Fibroblast of skin of left quadriceps (primary cell): ENCODE measurements at regions not wholly inside any gene's neighbourhood (a gene's known extent, or its start where the extent isn't known, plus 50 kb on each side); places are given as distances from the start of the nearest gene placed in this dataset.
A peak's percentile ranks its signal among the peaks of the same experiment; 100 is the strongest.
"Not testable (repeated sequence)": the region's sequence is repeated elsewhere in the genome, so short reads cannot be mapped to it uniquely, and the experiment has no call there.

Experiments used
- DNase-seq, 2 experiments: peaks; one replicate each; pipeline ENCODE4 v3.0.0-alpha.2; 2013; ENCODE audit warnings: low read depth in 2 of 2

GRCh38 chr6:126967296-126968005, 151.0 kb upstream of the RSPO3 start:
- DNase-seq = no peak

DNA sequence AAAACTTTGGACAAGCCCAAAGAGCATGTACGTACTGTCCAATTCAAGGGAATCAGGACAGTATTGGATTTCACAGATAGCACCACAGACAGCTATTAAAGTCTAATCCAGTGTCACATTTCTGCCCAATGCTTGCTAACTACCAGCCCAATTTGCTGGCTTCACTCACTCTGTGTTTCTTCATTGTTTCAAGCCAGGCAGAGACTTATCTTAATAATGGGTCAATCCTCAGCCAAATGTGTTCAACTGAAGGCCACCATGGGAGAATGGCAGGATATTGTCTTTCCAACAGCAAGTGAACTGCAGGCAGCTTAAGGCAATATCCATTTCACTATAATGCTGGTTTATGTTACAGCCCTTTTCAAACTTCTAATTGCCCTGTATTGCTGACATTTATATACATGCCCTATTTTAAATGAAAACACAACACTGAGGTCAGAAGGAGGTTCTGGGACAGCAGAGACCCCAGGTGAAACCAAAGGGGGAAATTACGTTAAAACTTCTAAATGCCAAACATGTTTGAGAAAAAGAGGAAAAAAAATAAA, 142.1 kb upstream of the RSPO3 start:
- no peak for DNase-seq

DNA sequence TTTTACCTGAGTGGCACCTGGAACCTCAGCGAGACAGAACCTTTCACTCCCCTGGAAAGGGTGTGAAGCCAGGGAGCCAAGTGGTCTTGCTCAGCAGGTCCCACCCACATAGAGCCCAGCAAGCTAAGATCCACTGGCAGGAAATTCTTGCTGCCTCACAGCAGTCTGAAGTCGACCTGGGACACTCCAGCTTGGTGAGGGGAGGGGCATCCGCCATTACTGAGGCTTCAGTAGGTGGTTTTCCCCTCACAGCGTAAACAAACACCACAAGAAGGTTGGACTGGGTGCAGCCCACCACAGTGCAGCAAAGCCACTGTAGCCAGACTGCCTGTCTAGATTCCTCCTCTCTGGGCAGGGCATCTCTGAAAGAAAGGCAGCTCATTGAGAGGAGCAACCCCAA, 134.7 kb upstream of the RSPO3 start:
- no peak for DNase-seq

GRCh38 chr6:126988125-126988524, 130.3 kb upstream of the RSPO3 start:
- DNase-seq = not testable (repeated sequence)

- no peak for DNase-seq
Measured at GRCh38 chr6:127000631-127001030, 117.8 kb upstream of the RSPO3 start.

DNA sequence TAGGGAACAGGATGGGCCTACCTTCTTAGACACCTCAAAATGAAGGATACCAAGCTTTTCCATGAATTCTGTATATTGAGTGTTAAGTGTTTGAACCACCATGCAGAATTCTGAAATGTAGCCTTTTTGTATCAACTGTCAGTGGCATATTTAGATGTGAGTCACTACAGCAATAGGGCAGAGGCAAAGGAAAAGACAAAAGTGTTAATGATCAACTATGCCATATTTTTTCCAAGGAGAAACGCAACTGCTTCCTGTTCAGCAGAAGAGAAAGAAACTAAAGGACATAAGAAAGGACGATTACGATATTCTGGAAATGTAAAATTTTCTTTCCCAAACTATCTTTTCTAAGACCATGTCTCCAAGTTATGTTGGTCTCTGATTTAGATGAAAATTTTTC, 104.6 kb upstream of the RSPO3 start:
- DNase-seq = no peak

GRCh38 chr6:127015858-127016257, 102.6 kb upstream of the RSPO3 start:
- DNase-seq = no peak

GRCh38 chr6:127019828-127020227, 98.6 kb upstream of the RSPO3 start:
- DNase-seq = no peak

- peak; percentile 73 to 75 for DNase-seq
Measured at GRCh38 chr6:127022302-127022701, 96.2 kb upstream of the RSPO3 start.

- DNase-seq = no peak
Measured at GRCh38 chr6:127023001-127023778, 95.3 kb upstream of the RSPO3 start.

- no peak for DNase-seq
Measured at GRCh38 chr6:127026247-127026646, 92.2 kb upstream of the RSPO3 start.

- DNase-seq = no peak
Measured at GRCh38 chr6:127030111-127030510, 88.4 kb upstream of the RSPO3 start.

- no peak for DNase-seq
Measured at GRCh38 chr6:127030836-127031235, 87.6 kb upstream of the RSPO3 start.

DNA sequence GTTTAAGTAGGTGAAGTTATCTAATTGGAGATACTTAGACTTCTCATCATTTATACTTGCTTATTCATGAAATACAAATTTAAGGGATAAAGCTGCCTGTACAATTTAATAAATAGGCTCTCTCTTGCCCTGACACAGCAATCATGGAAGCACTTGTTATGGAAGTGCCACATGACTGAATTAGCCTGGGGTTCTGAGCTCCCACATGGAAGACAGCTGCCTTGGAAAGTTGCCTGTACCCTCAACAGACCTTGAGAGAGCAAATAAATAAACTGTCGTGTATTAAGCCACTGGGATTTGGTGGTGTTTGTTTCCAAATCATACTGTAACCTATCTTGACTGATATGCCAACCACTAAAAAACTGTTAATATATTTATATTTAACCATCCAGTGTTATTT, 87.0 kb upstream of the RSPO3 start:
- DNase-seq = no peak

DNA sequence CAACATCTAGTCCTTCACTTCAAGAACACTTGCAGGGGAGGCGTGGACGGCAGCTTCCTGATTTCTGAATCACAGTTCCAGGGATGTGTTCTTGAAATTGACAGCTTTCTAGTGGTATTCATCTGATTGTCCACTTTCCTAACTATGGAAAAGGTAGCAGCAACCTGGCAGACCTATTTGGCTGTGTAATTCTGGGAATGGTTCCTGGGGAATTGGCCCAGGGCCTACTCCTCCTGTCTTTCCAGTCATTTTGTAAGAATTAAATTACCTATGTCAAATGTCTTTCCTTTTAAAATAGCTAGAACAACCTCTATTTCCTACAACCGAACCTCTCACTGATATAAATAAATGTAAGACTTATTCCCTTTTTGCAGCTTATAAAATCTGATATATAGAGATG, 85.5 kb upstream of the RSPO3 start:
- no peak for DNase-seq

- DNase-seq = peak; percentile 86 to 90
Measured at GRCh38 chr6:127051571-127052260, 66.8 kb upstream of the RSPO3 start.

DNA sequence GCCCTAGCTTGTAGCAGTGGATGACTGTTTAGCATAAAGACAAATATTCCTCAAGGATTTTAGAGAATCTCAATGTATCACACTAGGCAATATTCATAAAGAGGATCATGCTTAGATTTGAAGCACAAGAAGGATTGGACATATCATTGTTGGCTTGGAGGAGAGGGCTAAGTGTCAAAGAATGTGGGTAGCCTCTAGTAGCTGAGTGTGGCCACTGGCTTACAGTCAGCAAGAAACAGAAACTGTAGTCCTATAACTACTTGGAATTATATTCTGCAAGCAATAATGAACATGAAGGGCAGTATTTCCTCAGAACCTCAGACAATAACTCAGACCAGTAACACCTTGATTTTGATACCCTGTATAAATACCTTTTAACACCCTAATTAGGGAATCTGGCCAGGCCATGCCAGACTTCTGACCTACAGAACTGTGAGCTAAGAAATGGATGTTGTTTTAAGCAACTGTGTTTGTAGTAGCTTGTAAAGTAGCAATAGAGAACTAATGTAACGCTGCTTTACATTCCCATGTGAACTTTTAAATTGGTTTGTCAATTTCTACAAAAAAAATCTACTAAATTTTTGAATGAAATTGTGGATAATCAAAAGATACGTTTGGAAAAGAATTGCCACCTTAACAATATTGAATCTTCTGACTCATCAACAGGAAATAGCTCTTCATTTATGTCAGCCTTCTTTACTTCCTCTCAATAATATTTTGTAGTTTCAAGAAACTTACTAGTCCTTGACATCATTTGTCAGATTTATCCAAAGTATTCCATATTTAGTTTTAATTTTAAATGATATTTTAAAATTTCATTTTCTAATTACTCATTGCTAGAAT, 65.2 kb upstream of the RSPO3 start:
- DNase-seq = no peak

GRCh38 chr6:127053875-127054235, 64.6 kb upstream of the RSPO3 start:
- DNase-seq = no peak

GRCh38 chr6:127058027-127058426, 60.4 kb upstream of the RSPO3 start:
- DNase-seq = peak; percentile 21 to 23

- DNase-seq = no peak
Measured at GRCh38 chr6:127058936-127059335, 59.5 kb upstream of the RSPO3 start.
